ENCODE measurements at regions not wholly inside any gene's neighbourhood (a gene's known extent, or its start where the extent isn't known, plus 50 kb on each side); places are given as distances from the start of the nearest gene placed in this dataset.

GRCh38 chr18:2111456-2111855 lies 459.8 kb downstream of the METTL4 start:
- Histone ChIP-seq H3K36me3 (replicated peaks in 1 of 2; ENCODE audit: control insufficient read depth in 1 of 2, insufficient read depth in 2 of 2, low read length in 1 of 2) (no peaks in the 10 kb centered on the region), H3K9ac (no peak overlapping the region), H3K79me2 (ENCODE audit: insufficient read depth) (no peaks in the 10 kb centered on the region), H3F3A (replicated peaks; ENCODE audit: insufficient read depth) (peaks cover 11% of the 10 kb centered on the region), H4K20me1 (ENCODE audit: insufficient read depth) (no peaks in the 10 kb centered on the region), H2AFZ (ENCODE audit: low read depth) (no peak overlapping the region; the same call in 1 of the 2 replicates), H3K27me3 (ENCODE audit: insufficient read depth) (no peaks in the 10 kb centered on the region), H3K4me2 (peak overlapping the region; percentile 54), H3K4me3 (ENCODE audit: low read depth in 2 of 2, low read length in 1 of 2) (no peak overlapping the region), H3K9me2 (no peaks in the 10 kb centered on the region), H3K9me3 (no peaks in the 10 kb centered on the region), H3K27ac (ENCODE audit: low read depth in 2 of 2, low read length in 1 of 2) (peak overlapping the region in 1 of 2 experiments; percentile 8; a peak in 1 of 4 replicates), H3K4me1 (ENCODE audit: control insufficient read depth in 1 of 2, insufficient read depth in 2 of 2, low read depth in 1 of 2, low read length in 1 of 2) (peaks cover 0 to 7% of the 10 kb centered on the region in 2 experiments; a peak in 1 of 4 replicates)
- peak; percentile 17; the same call in 1 of the 2 replicates for TF ChIP-seq TCF12 (IDR thresholded peaks at IDR 0.05)
- TF ChIP-seq, protein P1, sequence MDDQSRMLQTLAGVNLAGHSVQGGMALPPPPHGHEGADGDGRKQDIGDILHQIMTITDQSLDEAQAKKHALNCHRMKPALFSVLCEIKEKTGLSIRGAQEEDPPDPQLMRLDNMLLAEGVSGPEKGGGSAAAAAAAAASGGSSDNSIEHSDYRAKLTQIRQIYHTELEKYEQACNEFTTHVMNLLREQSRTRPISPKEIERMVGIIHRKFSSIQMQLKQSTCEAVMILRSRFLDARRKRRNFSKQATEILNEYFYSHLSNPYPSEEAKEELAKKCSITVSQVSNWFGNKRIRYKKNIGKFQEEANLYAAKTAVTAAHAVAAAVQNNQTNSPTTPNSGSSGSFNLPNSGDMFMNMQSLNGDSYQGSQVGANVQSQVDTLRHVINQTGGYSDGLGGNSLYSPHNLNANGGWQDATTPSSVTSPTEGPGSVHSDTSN (IDR thresholded peaks at IDR 0.05) = peak; percentile 29; the same call in 1 of the 2 replicates
- no peak for TF ChIP-seq RAD21 (IDR thresholded peaks at IDR 0.05; ENCODE audit: low read length)
- TF ChIP-seq, protein P2, sequence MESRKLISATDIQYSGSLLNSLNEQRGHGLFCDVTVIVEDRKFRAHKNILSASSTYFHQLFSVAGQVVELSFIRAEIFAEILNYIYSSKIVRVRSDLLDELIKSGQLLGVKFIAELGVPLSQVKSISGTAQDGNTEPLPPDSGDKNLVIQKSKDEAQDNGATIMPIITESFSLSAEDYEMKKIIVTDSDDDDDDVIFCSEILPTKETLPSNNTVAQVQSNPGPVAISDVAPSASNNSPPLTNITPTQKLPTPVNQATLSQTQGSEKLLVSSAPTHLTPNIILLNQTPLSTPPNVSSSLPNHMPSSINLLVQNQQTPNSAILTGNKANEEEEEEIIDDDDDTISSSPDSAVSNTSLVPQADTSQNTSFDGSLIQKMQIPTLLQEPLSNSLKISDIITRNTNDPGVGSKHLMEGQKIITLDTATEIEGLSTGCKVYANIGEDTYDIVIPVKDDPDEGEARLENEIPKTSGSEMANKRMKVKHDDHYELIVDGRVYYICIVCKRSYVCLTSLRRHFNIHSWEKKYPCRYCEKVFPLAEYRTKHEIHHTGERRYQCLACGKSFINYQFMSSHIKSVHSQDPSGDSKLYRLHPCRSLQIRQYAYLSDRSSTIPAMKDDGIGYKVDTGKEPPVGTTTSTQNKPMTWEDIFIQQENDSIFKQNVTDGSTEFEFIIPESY (IDR thresholded peaks at IDR 0.05; ENCODE audit: borderline replicate concordance, low read depth) = no peak
- peak; percentile 30; the same call in 1 of the 2 replicates for TF ChIP-seq FOSL2 (IDR thresholded peaks at IDR 0.05; ENCODE audit: borderline replicate concordance, low read depth)
- TF ChIP-seq CTCF (IDR thresholded peaks at IDR 0.05) = no peak
- TF ChIP-seq RXRA (IDR thresholded peaks at IDR 0.05; ENCODE audit: borderline replicate concordance, low read depth) = no peak
- TF ChIP-seq SIN3A (IDR thresholded peaks at IDR 0.05; ENCODE audit: borderline replicate concordance, low read depth, low read length) = no peak
- TF ChIP-seq NRF1 (IDR thresholded peaks at IDR 0.05; ENCODE audit: low read depth, low read length) = no peak
- no peak for TF ChIP-seq MEF2A (IDR thresholded peaks at IDR 0.05; ENCODE audit: borderline replicate concordance, low read depth)
- peak; percentile 33; the same call in 1 of the 2 replicates for TF ChIP-seq JUND (IDR thresholded peaks at IDR 0.05)
- no peak for TF ChIP-seq RFX5 (IDR thresholded peaks at IDR 0.05; ENCODE audit: low read length)
- DNase-seq = no peak
- CTCF ChIA-PET = no interaction called here
- POLR2A ChIA-PET = no interaction called here
- WGBS (ENCODE audit: low lambda C conversion rate) = 14% methylated on average over 3 of the region's 3 CpGs

All from SK-N-SH (cell line).